UCSD-AML1 (cell line): ENCODE measurements at regions not wholly inside any gene's neighbourhood (a gene's known extent, or its start where the extent isn't known, plus 50 kb on each side); places are given as distances from the start of the nearest gene placed in this dataset.

Source experiments
- DNase-seq: peaks from one replicate; lab custom pipeline; 2025; ENCODE audit not compliant: unreplicated experiment; lab: John Stamatoyannopoulos, UW

- DNase-seq: no peak
Observed at GRCh38 chr5:135632798-135633197, 54.0 kb upstream of the CXCL14 start.

GRCh38 chr5:135631391-135631790 is 52.6 kb upstream of the CXCL14 start:
- DNase-seq: no peak

GRCh38 chr5:135629666-135630065 is 50.9 kb upstream of the CXCL14 start:
- DNase-seq: no peak

- no peak for DNase-seq
Observed at GRCh38 chr5:135628771-135629563, 50.2 kb upstream of the CXCL14 start.
